Tibial artery (tissue), 4 donors: ENCODE measurements at regions not wholly inside any gene's neighbourhood (a gene's known extent, or its start where the extent isn't known, plus 50 kb on each side); places are given as distances from the start of the nearest gene placed in this dataset.
"Not testable (repeated sequence)": the region's sequence is repeated elsewhere in the genome, so short reads cannot be mapped to it uniquely, and the experiment has no call there.

Source experiments
- DNase-seq, 2 donors: peaks; one replicate each; pipeline ENCODE4 v3.0.0-alpha.2; 2019
- H3K27ac ChIP-seq, 2 donors: fragments of 200-600 bp; sonication (generic) in 1 of 2; 1 replicate in 1 of 2; 2 replicates in 1 of 2; pipeline ENCODE4 v1.5.1; 2018 to 2019; ENCODE audit warnings: mild to moderate bottlenecking in 1 of 2
- H3K27me3 ChIP-seq, 2 donors: fragments of 200-600 bp; sonication (generic) in 1 of 2; one replicate each; pipeline versions ENCODE4 v1.5.1 to v1.6.0; 2016 to 2019
- H3K36me3 ChIP-seq, 3 donors: fragments of 200-600 bp; sonication (generic) in 2 of 3; one replicate each; pipeline ENCODE4 v1.5.1; 2016 to 2019; ENCODE audit warnings: mild to moderate bottlenecking in 2 of 3
- H3K4me1 ChIP-seq, 4 donors: fragments of 200-600 bp; sonication (generic) in 2 of 4; 1 replicate in 3 of 4; 2 replicates in 1 of 4; pipeline ENCODE4 v1.5.1; 2016 to 2019
- H3K4me3 ChIP-seq, 2 donors: fragments of 200-600 bp; sonication (generic) in 1 of 2; 1 replicate in 1 of 2; 2 replicates in 1 of 2; pipeline ENCODE4 v1.5.1; 2018 to 2019; ENCODE audit warnings: mild to moderate bottlenecking in 2 of 2
- H3K9me3 ChIP-seq, 3 donors: fragments of 200-600 bp; sonication (generic) in 1 of 3; one replicate each; pipeline ENCODE4 v1.5.1; 2016 to 2019
- intact Hi-C: fragments of 100-400 bp; cut with DNase I; formaldehyde crosslinking; loops from one replicate; pipeline ENCODE4 v1.15.0; 2023; ENCODE audit warnings: low total_unique reads
- TF ChIP-seq, protein P1 (sequence below), 2 experiments: fragments of 200-600 bp in 1 of 2; fragments of 450-650 bp in 1 of 2; IDR thresholded peaks; one replicate each; pipeline ENCODE4 v1.5.1; 2017 to 2019; ENCODE audit warnings: antibody characterized with exemption in 2 of 2, mild to moderate bottlenecking in 1 of 2, moderate library complexity in 1 of 2

- no peak for DNase-seq
- no peaks in the 10 kb centered on the region for H3K36me3 ChIP-seq
- intact Hi-C loops, result no loop called here
- no peaks in the 10 kb centered on the region for H3K4me1 ChIP-seq
- H3K27me3 ChIP-seq, result no peaks in the 10 kb centered on the region
- H3K27ac ChIP-seq, result no peak overlapping the region
- TF ChIP-seq, protein P1, sequence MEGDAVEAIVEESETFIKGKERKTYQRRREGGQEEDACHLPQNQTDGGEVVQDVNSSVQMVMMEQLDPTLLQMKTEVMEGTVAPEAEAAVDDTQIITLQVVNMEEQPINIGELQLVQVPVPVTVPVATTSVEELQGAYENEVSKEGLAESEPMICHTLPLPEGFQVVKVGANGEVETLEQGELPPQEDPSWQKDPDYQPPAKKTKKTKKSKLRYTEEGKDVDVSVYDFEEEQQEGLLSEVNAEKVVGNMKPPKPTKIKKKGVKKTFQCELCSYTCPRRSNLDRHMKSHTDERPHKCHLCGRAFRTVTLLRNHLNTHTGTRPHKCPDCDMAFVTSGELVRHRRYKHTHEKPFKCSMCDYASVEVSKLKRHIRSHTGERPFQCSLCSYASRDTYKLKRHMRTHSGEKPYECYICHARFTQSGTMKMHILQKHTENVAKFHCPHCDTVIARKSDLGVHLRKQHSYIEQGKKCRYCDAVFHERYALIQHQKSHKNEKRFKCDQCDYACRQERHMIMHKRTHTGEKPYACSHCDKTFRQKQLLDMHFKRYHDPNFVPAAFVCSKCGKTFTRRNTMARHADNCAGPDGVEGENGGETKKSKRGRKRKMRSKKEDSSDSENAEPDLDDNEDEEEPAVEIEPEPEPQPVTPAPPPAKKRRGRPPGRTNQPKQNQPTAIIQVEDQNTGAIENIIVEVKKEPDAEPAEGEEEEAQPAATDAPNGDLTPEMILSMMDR (IDR thresholded peaks at IDR 0.05), result no peak
- no peak overlapping the region for H3K4me3 ChIP-seq
- H3K9me3 ChIP-seq, result no peaks in the 10 kb centered on the region
Measured at GRCh38 chr13:87244256-87244890, 426.8 kb upstream of the SLITRK5 start.

DNA sequence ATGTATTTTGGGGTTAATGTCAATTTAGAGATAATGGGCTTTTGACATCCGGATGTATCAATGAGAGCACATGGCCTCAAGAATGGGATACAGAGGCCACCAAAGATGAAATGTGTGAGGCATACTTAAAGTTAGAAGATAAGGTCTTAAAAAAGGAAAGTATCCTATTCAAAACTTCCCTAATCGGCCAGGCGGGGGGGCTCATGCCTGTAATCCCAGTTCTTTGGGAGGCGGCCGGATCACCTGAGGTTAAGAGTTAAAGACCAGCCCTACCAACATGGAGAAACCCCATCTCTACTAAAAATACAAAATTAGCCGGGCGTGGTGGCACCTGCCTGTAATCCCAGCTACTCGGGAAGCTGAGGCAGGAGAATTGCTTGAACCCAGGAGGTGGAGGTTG is 421.3 kb upstream of the SLITRK5 start:
- DNase-seq, H3K4me3 ChIP-seq: not testable (repeated sequence)

GRCh38 chr13:87255394-87255793 is 415.8 kb upstream of the SLITRK5 start:
- no peaks in the 10 kb centered on the region for H3K9me3 ChIP-seq
- TF ChIP-seq, protein P1 (IDR thresholded peaks at IDR 0.05), result no peak
- no peaks in the 10 kb centered on the region for H3K27me3 ChIP-seq
- no peak overlapping the region for H3K4me3 ChIP-seq
- intact Hi-C loops, result no loop called here
- no peaks in the 10 kb centered on the region for H3K36me3 ChIP-seq
- DNase-seq, result no peak
- H3K4me1 ChIP-seq, result no peaks in the 10 kb centered on the region
- H3K27ac ChIP-seq, result no peak overlapping the region

More for the DNA sequence above, 421.3 kb upstream of the SLITRK5 start:
- H3K9me3 ChIP-seq, H3K4me1 ChIP-seq, intact Hi-C loops, H3K27me3 ChIP-seq, H3K36me3 ChIP-seq, H3K27ac ChIP-seq: not testable (repeated sequence)

- no peaks in the 10 kb centered on the region for H3K9me3 ChIP-seq
- H3K4me3 ChIP-seq, result no peak overlapping the region
- H3K27me3 ChIP-seq, result no peaks in the 10 kb centered on the region
- TF ChIP-seq, protein P1 (IDR thresholded peaks at IDR 0.05), result no peak
- no peaks in the 10 kb centered on the region for H3K36me3 ChIP-seq
- intact Hi-C loops, result no loop called here
- H3K27ac ChIP-seq, result no peak overlapping the region
- H3K4me1 ChIP-seq, result no peaks in the 10 kb centered on the region
- no peak for DNase-seq
Measured at GRCh38 chr13:87259479-87260083, 411.6 kb upstream of the SLITRK5 start.

GRCh38 chr13:87274209-87274819 is 396.9 kb upstream of the SLITRK5 start:
- Histone ChIP-seq H3K27ac (no peak overlapping the region), H3K4me3 (no peak overlapping the region), H3K9me3 (no peaks in the 10 kb centered on the region), H3K36me3 (no peaks in the 10 kb centered on the region), H3K27me3 (no peaks in the 10 kb centered on the region), H3K4me1 (no peaks in the 10 kb centered on the region)
- TF ChIP-seq, protein P1 (IDR thresholded peaks at IDR 0.05), result no peak
- no peak for DNase-seq
- intact Hi-C loops, result no loop called here

- TF ChIP-seq, protein P1 (IDR thresholded peaks at IDR 0.05), result no peak
- intact Hi-C loops, result no loop called here
- Histone ChIP-seq H3K4me3 (no peak overlapping the region), H3K4me1 (no peaks in the 10 kb centered on the region), H3K27ac (no peak overlapping the region), H3K27me3 (no peaks in the 10 kb centered on the region), H3K36me3 (no peaks in the 10 kb centered on the region), H3K9me3 (no peaks in the 10 kb centered on the region)
- no peak for DNase-seq
Measured at GRCh38 chr13:87280139-87280538, 391.0 kb upstream of the SLITRK5 start.
